NCI-H128 (cell line): ENCODE measurements at regions not wholly inside any gene's neighbourhood (a gene's known extent, or its start where the extent isn't known, plus 50 kb on each side); places are given as distances from the start of the nearest gene placed in this dataset.
"Not testable (repeated sequence)": the region's sequence is repeated elsewhere in the genome, so short reads cannot be mapped to it uniquely, and the experiment has no call there.

Experiments used
- DNase-seq: peaks from one replicate; lab custom pipeline; 2025; ENCODE audit not compliant: unreplicated experiment; lab: John Stamatoyannopoulos, UW

- no peak for DNase-seq
These were observed 639.6 kb upstream of the CBLB start for GRCh38 chr3:106508331-106508893.

DNA sequence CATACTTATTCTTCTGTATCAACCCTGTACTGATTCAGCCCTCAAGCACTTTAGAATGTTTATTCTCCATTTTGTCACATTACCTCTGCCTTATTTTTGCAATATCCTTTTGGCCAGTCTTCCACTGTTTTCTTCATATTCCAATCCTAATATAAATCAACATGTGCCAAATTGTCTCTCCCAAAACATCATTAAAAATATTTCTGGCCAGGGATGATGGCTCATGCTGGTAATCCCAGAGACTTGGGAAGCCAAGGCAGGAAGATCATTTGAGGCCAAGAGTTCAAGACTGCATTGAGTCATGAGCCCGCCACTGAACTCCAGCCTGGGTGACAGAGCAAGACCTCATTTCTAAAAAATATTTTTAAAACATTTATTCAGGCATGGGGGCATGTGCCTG, 641.4 kb upstream of the CBLB start:
- DNase-seq = no peak

DNA sequence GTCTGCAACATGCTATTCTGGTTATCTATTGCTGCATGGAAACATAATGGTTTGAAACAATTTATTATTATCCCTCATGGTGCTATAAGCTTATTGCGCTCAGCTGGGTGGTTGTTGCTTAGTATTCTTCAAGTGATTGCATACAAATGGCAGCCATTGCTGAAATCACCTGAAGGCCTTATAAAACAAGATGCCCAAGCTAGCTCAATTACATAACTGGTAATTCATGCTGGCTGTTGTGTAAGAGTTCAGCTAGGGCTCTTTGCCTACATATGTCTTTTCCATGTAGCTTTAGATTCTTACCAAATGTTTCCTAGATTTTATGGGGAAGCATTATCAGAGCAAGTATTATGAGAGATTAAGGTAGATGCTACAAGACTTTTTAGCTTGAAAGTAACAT, 644.0 kb upstream of the CBLB start:
- no peak for DNase-seq

DNA sequence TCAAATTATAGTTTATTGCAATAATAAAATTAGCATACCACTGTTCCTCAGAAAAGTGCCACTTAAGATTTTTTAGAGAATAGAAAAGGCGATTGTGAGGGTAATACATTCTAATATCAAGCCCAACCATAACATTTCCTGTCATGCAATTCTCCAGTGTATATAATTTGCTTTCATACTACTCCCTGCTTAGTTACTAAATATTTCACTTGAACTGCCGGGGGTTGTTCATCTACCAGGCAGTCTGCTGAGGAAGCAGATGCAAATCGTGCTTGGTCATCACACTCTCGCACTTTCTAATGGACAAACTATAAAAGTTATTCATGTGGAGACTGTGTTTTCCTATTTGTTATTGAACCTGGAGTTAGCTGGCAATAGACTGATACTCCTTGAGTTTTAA, 645.6 kb upstream of the CBLB start:
- DNase-seq = no peak

DNA sequence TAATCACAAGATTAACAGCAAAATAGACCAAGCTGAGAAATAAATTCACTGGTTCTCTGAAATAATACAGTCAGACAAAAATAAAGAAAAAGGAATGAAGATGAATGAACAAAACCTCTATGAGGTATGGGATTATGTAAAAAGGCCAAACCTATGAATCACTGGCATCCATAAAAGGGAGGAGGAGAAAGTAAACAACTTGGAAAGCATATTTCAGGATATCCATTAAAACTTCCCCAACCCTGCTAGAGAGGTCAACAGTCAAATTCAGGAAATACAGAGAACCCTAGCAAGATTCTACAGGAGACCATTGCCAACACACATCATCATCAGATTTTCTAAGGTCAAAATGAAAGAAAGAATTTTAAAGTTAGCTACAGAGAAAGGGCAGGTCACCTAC, 649.7 kb upstream of the CBLB start:
- no peak for DNase-seq

GRCh38 chr3:106522397-106522796, 653.6 kb upstream of the CBLB start:
- no peak for DNase-seq

GRCh38 chr3:106528932-106529331, 660.1 kb upstream of the CBLB start:
- no peak for DNase-seq

DNA sequence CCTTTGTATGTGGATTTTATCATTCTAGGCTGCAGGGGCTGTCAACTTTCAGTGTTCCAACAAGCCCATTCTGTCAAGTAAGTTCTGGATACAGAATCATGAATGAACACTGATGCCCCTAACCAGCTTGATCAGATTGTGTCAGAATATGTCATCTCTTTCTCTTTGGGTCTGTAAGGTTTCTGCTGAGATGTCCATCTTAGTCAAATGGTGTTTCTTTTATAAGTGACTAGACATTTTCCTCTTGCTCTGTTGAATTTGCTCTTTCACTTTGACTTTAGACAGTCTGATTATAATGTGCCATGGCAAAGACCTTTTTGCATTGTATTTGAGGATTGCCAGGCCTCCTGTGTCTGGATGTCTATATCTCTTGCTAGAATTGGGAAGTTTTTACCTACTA, 660.9 kb upstream of the CBLB start:
- DNase-seq = no peak

DNA sequence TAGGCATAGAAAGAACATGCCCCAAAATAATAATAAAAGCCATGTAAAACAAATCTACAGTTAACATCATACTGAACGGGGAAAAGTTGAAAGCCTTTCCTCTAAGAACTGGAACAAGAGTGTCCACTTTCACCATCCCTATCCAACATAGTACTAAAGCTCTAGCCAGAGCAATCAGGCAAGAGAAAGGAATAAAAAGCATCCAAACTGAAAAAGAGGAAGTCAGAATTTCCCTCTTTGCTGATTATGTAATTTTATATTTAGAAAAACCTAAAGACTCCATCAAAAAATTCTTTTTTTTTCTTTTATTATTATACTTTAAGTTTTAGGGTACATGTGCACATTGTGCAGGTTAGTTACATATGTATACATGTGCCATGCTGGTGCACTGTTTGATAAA, 661.6 kb upstream of the CBLB start:
- DNase-seq = no peak

DNA sequence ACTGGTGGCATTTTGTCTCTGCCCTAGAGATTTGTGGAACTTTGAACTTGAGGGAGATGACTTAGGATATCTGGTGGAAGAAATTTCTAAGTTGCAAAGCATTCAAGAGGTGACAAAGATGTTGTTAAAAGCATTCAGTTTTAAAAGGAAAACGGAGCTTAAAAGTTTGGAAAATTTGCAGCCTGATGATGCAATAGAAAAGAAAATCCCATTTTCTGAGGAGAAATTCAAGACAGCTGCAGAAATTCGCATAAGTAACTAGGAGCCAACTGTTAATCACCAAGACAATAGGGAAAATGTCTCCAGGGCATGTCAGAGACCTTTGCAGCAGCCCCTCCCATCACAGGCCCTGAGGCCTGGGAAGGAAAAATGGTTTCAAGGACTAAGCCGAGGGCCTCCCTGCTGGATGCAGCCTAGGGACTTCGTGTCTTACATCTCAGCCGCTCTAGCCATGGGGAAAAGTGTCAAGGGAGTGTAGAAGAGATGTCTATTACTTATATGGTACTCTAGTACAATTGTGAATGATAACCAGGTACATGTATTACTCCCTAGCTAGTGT, 663.0 kb upstream of the CBLB start:
- DNase-seq = not testable (repeated sequence)

GRCh38 chr3:106533093-106533787, 664.4 kb upstream of the CBLB start:
- no peak for DNase-seq

DNA sequence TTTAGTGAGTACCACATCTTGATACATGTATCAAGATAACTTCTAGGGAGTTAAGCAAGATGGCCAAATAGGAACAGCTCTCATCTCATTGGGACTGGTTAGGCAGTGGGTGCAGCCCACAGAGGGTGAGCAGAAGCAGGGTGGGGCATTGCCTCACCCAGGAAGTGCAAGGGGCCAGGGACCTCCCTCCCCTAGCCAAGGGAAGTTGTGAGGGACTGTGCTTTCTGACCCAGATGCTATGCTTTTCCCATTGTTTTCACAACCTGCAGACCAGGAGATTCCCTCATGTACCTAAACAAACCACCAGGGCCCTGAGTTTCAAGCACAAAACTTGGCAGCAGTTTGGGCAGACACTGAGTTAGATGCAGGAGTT, 665.0 kb upstream of the CBLB start:
- no peak for DNase-seq

- DNase-seq = no peak
These were observed 665.4 kb upstream of the CBLB start for GRCh38 chr3:106534206-106534605.

GRCh38 chr3:106540743-106541142, 671.9 kb upstream of the CBLB start:
- DNase-seq = no peak

DNA sequence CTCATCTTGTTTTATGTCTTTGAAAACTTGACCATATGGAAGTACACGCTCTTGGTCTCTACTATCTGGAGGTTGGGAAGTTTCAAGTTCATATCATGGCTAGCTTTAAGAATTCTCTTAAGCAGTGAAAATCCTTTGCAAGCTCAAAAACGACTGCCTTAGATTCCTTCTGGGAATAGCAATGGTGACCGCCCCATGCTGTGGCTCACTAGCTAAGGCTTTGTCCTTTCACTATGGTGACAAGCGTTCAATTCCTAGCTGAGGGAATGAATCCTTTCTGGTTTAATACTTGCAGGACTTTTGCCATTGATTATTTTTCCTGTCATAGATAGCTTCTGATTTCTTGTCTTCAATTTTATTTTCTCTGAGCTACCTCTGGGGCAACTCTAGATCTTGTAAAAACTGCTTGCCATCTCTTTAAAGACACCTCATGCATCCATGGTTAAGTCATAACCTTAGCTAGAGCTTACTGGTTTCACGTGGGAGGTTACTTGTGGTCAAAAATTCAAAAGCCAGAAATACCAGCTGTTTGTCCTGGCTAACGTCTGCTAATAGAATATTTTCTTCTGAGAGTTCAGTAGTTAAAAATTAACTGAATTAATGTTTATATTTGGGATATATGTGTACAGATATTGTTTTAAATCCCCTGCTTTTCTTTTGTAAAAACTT, 673.4 kb upstream of the CBLB start:
- no peak for DNase-seq

- no peak for DNase-seq
These were observed 683.7 kb upstream of the CBLB start for GRCh38 chr3:106552351-106553043.

- DNase-seq = no peak
These were observed 691.7 kb upstream of the CBLB start for GRCh38 chr3:106560451-106560966.

DNA sequence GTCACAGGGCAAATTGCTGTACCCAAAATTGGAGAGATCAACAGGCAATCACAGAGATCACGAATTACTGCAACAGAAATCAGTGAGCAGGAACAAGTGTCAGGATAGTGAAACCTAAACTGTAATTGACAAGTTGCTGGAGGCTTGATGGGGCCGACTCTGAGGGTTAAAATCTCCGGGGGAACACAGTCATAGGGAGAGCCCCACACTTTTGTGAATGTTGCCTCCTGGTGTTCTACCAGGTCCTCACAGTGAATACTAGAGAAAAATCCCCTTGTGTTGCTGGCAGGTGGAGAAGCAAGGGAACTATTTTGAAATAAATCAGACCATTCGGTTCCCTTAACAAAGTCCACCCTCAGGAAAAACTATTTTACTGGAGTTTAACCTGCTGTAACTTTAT, 697.5 kb upstream of the CBLB start:
- no peak for DNase-seq

GRCh38 chr3:106570426-106570825, 701.6 kb upstream of the CBLB start:
- no peak for DNase-seq

DNA sequence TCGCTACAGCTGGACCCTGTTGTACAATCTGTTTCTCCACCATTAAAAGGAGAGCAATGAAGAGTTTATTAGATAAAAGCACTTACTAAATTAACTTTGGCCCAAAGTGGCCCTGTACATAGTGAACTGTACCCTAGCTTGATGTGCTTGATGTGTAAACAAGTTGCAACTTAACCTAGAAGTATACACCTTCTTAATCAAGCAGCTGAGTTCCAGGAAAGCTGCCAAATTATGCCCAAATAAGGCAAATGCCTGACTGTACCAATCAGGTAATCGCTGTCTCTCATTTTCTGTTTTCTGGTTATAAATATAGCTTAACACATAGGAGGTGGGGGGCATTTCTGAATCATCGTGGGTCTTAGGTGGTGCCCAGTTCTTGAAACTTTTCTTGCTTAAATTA, 704.8 kb upstream of the CBLB start:
- DNase-seq = no peak

- DNase-seq = no peak
These were observed 706.2 kb upstream of the CBLB start for GRCh38 chr3:106575029-106575428.

- DNase-seq = no peak
These were observed 708.4 kb upstream of the CBLB start for GRCh38 chr3:106577241-106577640.
